GM18505 (cell line): ENCODE measurements at regions not wholly inside any gene's neighbourhood (a gene's known extent, or its start where the extent isn't known, plus 50 kb on each side); places are given as distances from the start of the nearest gene placed in this dataset.

Experiments used
- ATAC-seq: cut with Tn5 transposase; IDR thresholded peaks from one replicate; pipeline ENCODE4 v1.9.1; 2021; ENCODE audit not compliant: unreplicated experiment
- POLR2A ChIP-seq: IDR thresholded peaks from 4 replicates; pipeline ENCODE4 v1.6.1; 2011; ENCODE audit warnings: borderline replicate concordance; ENCODE audit not compliant: insufficient read depth, insufficient read length; ENCODE audit errors: extremely low read depth

GRCh38 chr4:108533245-108533844 lies 87.0 kb upstream of the RPL34 start:
- no peak for TF ChIP-seq POLR2A
- ATAC-seq: no peak

DNA sequence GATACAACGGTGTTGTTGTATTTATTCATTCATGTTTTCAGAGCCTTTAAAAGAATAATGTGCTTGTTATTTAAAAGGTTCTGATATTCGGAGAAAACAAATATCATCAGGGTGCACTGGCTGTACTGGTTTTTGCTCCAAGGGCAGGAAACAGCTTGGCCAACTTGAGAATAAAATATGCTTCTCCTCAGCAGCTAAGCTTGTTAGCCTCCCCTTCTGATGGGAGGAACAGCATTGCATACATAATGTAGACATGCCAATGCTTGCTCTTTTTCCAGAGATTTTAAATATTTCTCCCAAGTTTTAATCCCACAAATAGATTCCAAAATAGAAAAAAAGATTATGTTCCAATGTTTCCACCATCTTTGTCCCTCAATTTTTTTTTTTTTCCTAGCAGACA lies 87.6 kb upstream of the RPL34 start:
- no peak for ATAC-seq
- no peak for TF ChIP-seq POLR2A

- no peak for ATAC-seq
- no peak for TF ChIP-seq POLR2A
Measured at GRCh38 chr4:108532187-108532586, 88.2 kb upstream of the RPL34 start.

DNA sequence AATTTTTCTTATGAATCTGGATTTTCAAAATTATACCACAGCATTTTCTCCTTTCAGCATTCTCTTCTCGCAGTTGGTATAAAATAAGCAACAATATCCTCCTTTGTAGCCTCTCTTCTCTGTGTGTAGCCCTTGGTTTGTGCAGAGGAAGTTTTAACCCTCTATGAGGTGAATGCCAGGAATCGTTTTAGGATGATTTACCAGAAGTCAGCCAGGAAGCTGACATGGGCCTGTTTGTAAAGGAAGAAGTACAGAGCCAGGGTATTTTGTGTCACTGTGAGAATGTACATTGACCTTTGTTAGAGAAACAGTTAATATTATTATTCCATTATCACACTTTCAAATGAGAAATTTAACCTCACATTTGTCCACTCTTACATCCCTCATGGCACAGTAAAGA lies 88.9 kb upstream of the RPL34 start:
- ATAC-seq: no peak
- no peak for TF ChIP-seq POLR2A

GRCh38 chr4:108529984-108530905 lies 90.1 kb upstream of the RPL34 start:
- no peak for ATAC-seq
- no peak for TF ChIP-seq POLR2A

DNA sequence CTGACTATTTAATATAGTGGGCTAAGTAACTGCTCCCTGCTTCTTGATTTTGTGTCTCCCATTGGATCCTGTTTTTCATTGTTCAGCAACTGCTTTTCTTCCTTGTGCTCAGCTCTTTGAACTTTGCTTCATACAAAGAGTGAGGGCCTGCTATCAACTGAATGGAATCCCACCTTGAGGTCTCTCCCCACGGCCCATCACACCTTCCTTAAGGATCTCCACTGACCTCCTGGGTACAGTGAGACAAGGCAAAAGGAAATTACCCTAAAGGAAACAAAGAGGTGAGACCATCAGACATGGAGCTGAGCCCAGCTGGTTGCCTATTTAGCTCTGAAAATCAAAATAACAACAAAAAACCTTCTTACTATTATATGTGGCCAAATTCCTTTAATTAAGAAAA lies 91.3 kb upstream of the RPL34 start:
- no peak for ATAC-seq
- no peak for TF ChIP-seq POLR2A

- no peak for TF ChIP-seq POLR2A
- ATAC-seq: no peak
Measured at GRCh38 chr4:108527723-108528122, 92.7 kb upstream of the RPL34 start.

- TF ChIP-seq POLR2A: no peak
- no peak for ATAC-seq
Measured at GRCh38 chr4:108520807-108521206, 99.6 kb upstream of the RPL34 start.

DNA sequence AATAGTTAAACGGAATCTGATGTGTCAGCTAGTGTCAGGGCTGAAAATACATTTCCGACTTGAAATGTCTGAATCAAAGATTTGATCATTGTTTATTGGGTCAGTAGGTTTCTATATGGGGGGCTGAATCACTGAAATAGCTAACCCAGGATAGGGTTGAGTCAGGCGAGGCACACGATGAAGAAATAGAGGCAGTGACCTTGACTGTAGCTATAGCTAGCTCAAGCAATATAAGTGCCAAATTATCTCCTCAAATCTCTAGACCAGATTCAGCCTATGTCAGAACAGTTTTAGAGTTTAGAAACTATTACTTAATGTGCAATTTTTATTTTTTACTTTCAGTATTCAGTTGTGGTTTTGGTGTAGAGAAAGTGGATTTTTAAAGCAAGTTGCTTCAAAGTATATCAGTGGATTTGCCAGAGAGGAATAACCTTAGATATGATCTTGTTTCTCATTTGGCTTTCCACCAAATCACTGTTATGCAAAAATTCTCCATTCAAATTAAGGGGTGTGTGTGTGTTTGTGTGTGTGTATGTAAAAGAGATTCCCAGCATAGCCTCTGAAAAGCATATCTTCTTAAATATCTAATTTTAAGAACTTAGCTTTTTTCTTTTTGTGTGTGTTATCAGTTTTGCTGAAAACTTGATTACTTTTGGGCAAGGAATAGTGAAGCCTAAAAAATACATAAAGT lies 100.3 kb upstream of the RPL34 start:
- ATAC-seq: no peak
- no peak for TF ChIP-seq POLR2A

- ATAC-seq: no peak
- no peak for TF ChIP-seq POLR2A
Measured at GRCh38 chr4:108519208-108519833, 101.1 kb upstream of the RPL34 start.

- no peak for TF ChIP-seq POLR2A
- no peak for ATAC-seq
Measured at GRCh38 chr4:108512615-108513505, 107.5 kb upstream of the RPL34 start.

DNA sequence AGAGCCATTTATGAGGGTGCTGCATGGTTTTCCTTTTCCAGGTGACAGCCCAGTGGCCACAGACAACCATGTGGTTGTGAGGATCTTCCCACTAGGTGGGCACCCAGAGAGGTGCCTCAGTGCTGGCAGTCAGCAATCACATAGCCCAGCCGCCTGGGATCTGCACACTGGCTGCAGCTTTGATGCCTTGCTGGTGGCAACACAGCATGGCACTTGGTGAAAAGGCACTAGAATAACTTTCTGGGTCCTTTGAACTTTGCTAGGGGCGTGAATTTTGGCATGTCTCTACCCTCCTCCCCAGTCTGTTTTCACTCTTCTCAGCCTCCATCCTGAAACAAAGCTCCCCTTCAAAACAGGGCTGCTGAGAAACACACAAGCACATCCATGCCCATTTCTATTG lies 108.8 kb upstream of the RPL34 start:
- no peak for ATAC-seq
- TF ChIP-seq POLR2A: no peak
